ENCODE measurements at regions not wholly inside any gene's neighbourhood (a gene's known extent, or its start where the extent isn't known, plus 50 kb on each side); places are given as distances from the start of the nearest gene placed in this dataset.

DNA sequence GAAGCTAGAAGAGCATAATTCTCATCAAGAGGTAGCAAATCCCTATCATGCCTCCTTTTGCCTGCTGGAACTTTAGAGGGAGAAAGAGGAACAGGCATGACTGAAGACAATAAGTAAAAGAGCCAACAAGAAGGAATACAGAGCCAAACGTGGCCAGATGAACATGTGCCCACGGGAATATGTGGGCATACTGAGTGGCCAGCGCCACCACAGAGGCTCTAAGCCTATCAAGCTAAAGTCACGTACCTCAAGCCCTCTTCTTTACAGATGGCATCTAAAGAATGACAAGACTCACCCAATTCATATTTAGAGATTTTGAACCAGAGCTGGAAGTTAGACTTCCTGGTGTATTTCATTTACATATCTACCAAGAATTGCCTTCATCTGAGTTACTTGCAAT, 59.9 kb upstream of the ITGA4 start:
- H3K4me1 ChIP-seq, result peaks cover 14% of the 10 kb centered on the region
- no peak for DNase-seq (ENCODE audit: low spot score)
- H3K4me3 ChIP-seq, result no peak overlapping the region
- peaks cover 5% of the 10 kb centered on the region for H3F3A ChIP-seq (ENCODE audit: low read depth)
- H3K4me1 Mint-ChIP-seq, result peaks cover 3% of the 10 kb centered on the region
- TF ChIP-seq, protein P1, sequence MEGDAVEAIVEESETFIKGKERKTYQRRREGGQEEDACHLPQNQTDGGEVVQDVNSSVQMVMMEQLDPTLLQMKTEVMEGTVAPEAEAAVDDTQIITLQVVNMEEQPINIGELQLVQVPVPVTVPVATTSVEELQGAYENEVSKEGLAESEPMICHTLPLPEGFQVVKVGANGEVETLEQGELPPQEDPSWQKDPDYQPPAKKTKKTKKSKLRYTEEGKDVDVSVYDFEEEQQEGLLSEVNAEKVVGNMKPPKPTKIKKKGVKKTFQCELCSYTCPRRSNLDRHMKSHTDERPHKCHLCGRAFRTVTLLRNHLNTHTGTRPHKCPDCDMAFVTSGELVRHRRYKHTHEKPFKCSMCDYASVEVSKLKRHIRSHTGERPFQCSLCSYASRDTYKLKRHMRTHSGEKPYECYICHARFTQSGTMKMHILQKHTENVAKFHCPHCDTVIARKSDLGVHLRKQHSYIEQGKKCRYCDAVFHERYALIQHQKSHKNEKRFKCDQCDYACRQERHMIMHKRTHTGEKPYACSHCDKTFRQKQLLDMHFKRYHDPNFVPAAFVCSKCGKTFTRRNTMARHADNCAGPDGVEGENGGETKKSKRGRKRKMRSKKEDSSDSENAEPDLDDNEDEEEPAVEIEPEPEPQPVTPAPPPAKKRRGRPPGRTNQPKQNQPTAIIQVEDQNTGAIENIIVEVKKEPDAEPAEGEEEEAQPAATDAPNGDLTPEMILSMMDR (IDR thresholded peaks at IDR 0.05), result no peak
- TF ChIP-seq EZH2 (IDR thresholded peaks at IDR 0.05) (no peak), EZH2phosphoT487 (IDR thresholded peaks at IDR 0.05) (no peak)
- H4K20me1 ChIP-seq (ENCODE audit: low read depth), result no peaks in the 10 kb centered on the region
- H3K27ac Mint-ChIP-seq, result no peak overlapping the region
- no peaks in the 10 kb centered on the region for H3K27me3 Mint-ChIP-seq (ENCODE audit: insufficient read depth, low read depth)
- no peaks in the 10 kb centered on the region for H3K79me2 ChIP-seq (ENCODE audit: low read depth)
- no peak overlapping the region for H3K9ac ChIP-seq
- H3K9me3 ChIP-seq (ENCODE audit: low read depth), result no peaks in the 10 kb centered on the region
- H3K36me3 Mint-ChIP-seq, result no peaks in the 10 kb centered on the region
- H3K4me2 ChIP-seq, result no peak overlapping the region
- H3K36me3 ChIP-seq, result no peaks in the 10 kb centered on the region
- H2AFZ ChIP-seq (replicated peaks), result no peak overlapping the region
- H3K4me3 Mint-ChIP-seq, result no peak overlapping the region
- no peaks in the 10 kb centered on the region for H3K27me3 ChIP-seq
- H3K27ac ChIP-seq, result no peak overlapping the region
- H3K9me3 Mint-ChIP-seq, result no peaks in the 10 kb centered on the region

DNA sequence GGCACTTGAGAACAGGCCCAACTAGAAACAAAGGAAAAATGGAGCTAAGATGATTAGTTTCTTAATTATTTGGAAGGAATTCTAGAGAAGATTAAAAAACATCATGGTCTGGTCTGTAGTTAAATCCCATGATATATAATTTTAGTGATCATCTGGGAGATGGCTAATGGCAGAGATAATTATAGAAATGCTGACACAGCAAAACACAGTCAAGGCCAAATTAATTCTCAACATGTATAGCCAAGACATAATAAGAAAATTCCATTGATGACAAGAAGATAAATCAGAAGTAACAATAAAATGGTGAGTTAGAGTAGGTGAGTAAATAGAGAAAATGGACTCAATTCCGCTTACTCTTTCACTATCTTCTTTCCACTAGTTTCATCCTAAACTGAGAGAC, 59.2 kb upstream of the ITGA4 start:
- H3K4me3 Mint-ChIP-seq, result no peak overlapping the region
- H3K27ac ChIP-seq, result no peak overlapping the region
- H4K20me1 ChIP-seq (ENCODE audit: low read depth), result no peaks in the 10 kb centered on the region
- H3K9me3 ChIP-seq (ENCODE audit: low read depth), result no peaks in the 10 kb centered on the region
- no peak overlapping the region for H3K4me2 ChIP-seq
- H3K9me3 Mint-ChIP-seq, result no peaks in the 10 kb centered on the region
- H3K9ac ChIP-seq, result no peak overlapping the region
- peaks cover 14% of the 10 kb centered on the region for H3K4me1 ChIP-seq
- no peaks in the 10 kb centered on the region for H3K36me3 Mint-ChIP-seq
- no peaks in the 10 kb centered on the region for H3K79me2 ChIP-seq (ENCODE audit: low read depth)
- H3K36me3 ChIP-seq, result no peaks in the 10 kb centered on the region
- no peak overlapping the region for H3K27ac Mint-ChIP-seq
- peaks cover 3% of the 10 kb centered on the region for H3K4me1 Mint-ChIP-seq
- H3K4me3 ChIP-seq, result no peak overlapping the region
- no peaks in the 10 kb centered on the region for H3K27me3 Mint-ChIP-seq (ENCODE audit: insufficient read depth, low read depth)
- TF ChIP-seq, protein P1 (IDR thresholded peaks at IDR 0.05), result no peak
- TF ChIP-seq EZH2phosphoT487 (IDR thresholded peaks at IDR 0.05) (no peak), EZH2 (IDR thresholded peaks at IDR 0.05) (no peak)
- H2AFZ ChIP-seq (replicated peaks), result no peak overlapping the region
- H3K27me3 ChIP-seq, result no peaks in the 10 kb centered on the region
- peaks cover 5% of the 10 kb centered on the region for H3F3A ChIP-seq (ENCODE audit: low read depth)
- DNase-seq (ENCODE audit: low spot score), result no peak

DNA sequence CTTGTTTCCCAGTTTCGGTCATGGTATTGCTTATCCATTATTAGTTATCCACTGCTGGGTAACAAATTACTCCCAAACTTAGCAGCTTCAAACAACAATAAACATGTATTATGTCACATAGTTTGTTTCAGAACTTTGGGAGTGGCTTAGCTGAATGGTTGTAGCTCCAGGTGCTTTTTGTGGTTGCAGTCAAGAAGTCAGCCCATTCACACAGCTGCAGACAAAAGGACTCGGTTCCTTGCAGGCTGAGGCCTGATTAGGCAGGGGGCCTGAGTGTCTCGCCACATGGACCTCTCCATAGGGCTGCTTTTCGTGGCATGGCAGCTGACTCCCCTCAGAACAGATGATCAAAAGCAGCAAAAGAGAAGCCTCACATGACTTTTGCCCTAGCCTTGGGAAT, 58.2 kb upstream of the ITGA4 start:
- Mint-ChIP-seq H3K4me3 (no peak overlapping the region), H3K27me3 (ENCODE audit: insufficient read depth, low read depth) (no peaks in the 10 kb centered on the region), H3K4me1 (peaks cover 4% of the 10 kb centered on the region), H3K36me3 (no peaks in the 10 kb centered on the region), H3K9me3 (no peaks in the 10 kb centered on the region), H3K27ac (no peak overlapping the region)
- no peak for TF ChIP-seq EZH2phosphoT487 (IDR thresholded peaks at IDR 0.05)
- TF ChIP-seq, protein P1 (IDR thresholded peaks at IDR 0.05), result no peak
- TF ChIP-seq EZH2 (IDR thresholded peaks at IDR 0.05), result no peak
- Histone ChIP-seq H3K9ac (no peak overlapping the region), H4K20me1 (ENCODE audit: low read depth) (no peaks in the 10 kb centered on the region), H2AFZ (replicated peaks) (no peak overlapping the region), H3K27me3 (no peaks in the 10 kb centered on the region), H3K9me3 (ENCODE audit: low read depth) (no peaks in the 10 kb centered on the region), H3K27ac (peak overlapping the region; percentile 33), H3K79me2 (ENCODE audit: low read depth) (no peaks in the 10 kb centered on the region), H3K4me1 (peaks cover 14% of the 10 kb centered on the region), H3K36me3 (no peaks in the 10 kb centered on the region), H3F3A (ENCODE audit: low read depth) (peaks cover 5% of the 10 kb centered on the region), H3K4me2 (peak overlapping the region; percentile 52), H3K4me3 (no peak overlapping the region)
- DNase-seq (ENCODE audit: low spot score), result peak; percentile 49

Data from neural progenitor cell (in vitro differentiated cells).